HEK293T (cell line): ENCODE measurements at regions not wholly inside any gene's neighbourhood (a gene's known extent, or its start where the extent isn't known, plus 50 kb on each side); places are given as distances from the start of the nearest gene placed in this dataset.

Source experiments
- ARNT ChIP-seq: fragments of 450-650 bp; IDR thresholded peaks from 2 replicates; pipeline ENCODE4 v1.6.1; 2017; ENCODE audit warnings: mild to moderate bottlenecking
- ELF4 ChIP-seq: fragments of 450-650 bp; IDR thresholded peaks from 2 replicates; pipeline ENCODE4 v1.6.1; 2017; ENCODE audit warnings: antibody characterized with exemption
- SP1 ChIP-seq: fragments of 450-650 bp; IDR thresholded peaks from 2 replicates; pipeline ENCODE4 v1.6.1; 2017
- TARDBP ChIP-seq: fragments of 450-650 bp; IDR thresholded peaks from 2 replicates; pipeline ENCODE4 v1.6.1; 2016

- TF ChIP-seq TARDBP (no peak), SP1 (no peak), ARNT (no peak), ELF4 (no peak)
Observed at GRCh38 chr4:3697033-3697432, 69.2 kb upstream of the ADRA2C start.
